GM12878 (cell line): ENCODE measurements at regions not wholly inside any gene's neighbourhood (a gene's known extent, or its start where the extent isn't known, plus 50 kb on each side); places are given as distances from the start of the nearest gene placed in this dataset.

Experiments used
- ATAC-seq: fragments of 200-7000 bp; cut with Tn5 transposase; 3 replicates; pipeline ENCODE4 v1.9.1; 2020; ENCODE audit warnings: mild to moderate bottlenecking, moderate library complexity
- BruUV-seq: library from RNA; stranded (reverse); fragments of 400-500 nt; replicated peaks from 2 replicates; lab custom pipeline; 2021; lab: Mats Ljungman, UMichigan
- CTCF ChIA-PET: fragments of 300-600 bp; sonication (Branson Sonifier 250); formaldehyde crosslinking; extraction: SDS; loops from one replicate; lab custom pipeline; 2021; ENCODE audit warnings: inconsistent platforms; lab: Yijun Ruan, JAX
- POLR2A ChIA-PET: fragments of 350-600 bp; formaldehyde crosslinking; extraction: SDS; loops from one replicate; lab custom pipeline; 2021; ENCODE audit warnings: inconsistent platforms; lab: Charles Lee
- RAD21 ChIA-PET: fragments of 300-600 bp; sonication (Branson Sonifier 250); formaldehyde crosslinking; loops from one replicate; lab custom pipeline; 2023; ENCODE audit warnings: antibody characterized with exemption; ENCODE audit not compliant: unreplicated experiment; lab: Charles Lee
- SMC1A ChIA-PET: fragments of 300-600 bp; sonication (Branson Sonifier 250); formaldehyde crosslinking; loops from one replicate; lab custom pipeline; 2023; ENCODE audit not compliant: unreplicated experiment, uncharacterized antibody; lab: Charles Lee
- DNase-seq: peaks from one replicate; pipeline ENCODE4 v3.0.0-alpha.2; 2011; ENCODE audit warnings: low read depth, low spot score
- FAIRE-seq: peaks from 3 replicates; lab custom pipeline; 2011; peaks lifted over from hg19 to GRCh38; lab: Jason Lieb, UNC
- H2AFZ ChIP-seq: 2 replicates; pipeline ENCODE4 v1.6.0; 2011; ENCODE audit warnings: low read depth, low read length, control low read depth; ENCODE audit not compliant: control insufficient read depth
- H3K27ac ChIP-seq: 2 replicates; pipeline ENCODE4 v1.5.1; 2011; ENCODE audit warnings: control low read depth; ENCODE audit not compliant: control insufficient read depth, insufficient read depth
- H3K27me3 ChIP-seq, 2 experiments: replicated peaks in 1 of 2; 2 replicates each; pipeline versions ENCODE4 v1.6.0 to v1.6.1; 2011; ENCODE audit warnings: low read length in 1 of 2; ENCODE audit not compliant: control insufficient read depth in 2 of 2, insufficient read depth in 2 of 2
- H3K36me3 ChIP-seq, 2 experiments: 2 replicates each; pipeline ENCODE4 v1.5.1; 2011; ENCODE audit warnings: low read length in 1 of 2; ENCODE audit not compliant: control insufficient read depth in 2 of 2, insufficient read depth in 2 of 2
- H3K4me1 ChIP-seq: 2 replicates; pipeline ENCODE4 v1.6.1; 2011; ENCODE audit warnings: mild to moderate bottlenecking, low read length, moderate library complexity, mixed read lengths; ENCODE audit not compliant: control insufficient read depth, insufficient read depth
- H3K4me2 ChIP-seq: 2 replicates; pipeline ENCODE4 v1.6.0; 2011; ENCODE audit warnings: control low read depth; ENCODE audit not compliant: control insufficient read depth, insufficient read depth
- H3K4me3 ChIP-seq: fragments of 200-600 bp; sonication (generic); 2 replicates; pipeline ENCODE4 v1.5.1; 2016
- H3K79me2 ChIP-seq: 2 replicates; pipeline ENCODE4 v1.6.0; 2011; ENCODE audit warnings: low read length; ENCODE audit not compliant: control insufficient read depth, insufficient read depth
- H3K9ac ChIP-seq: 2 replicates; pipeline ENCODE4 v1.8.0; 2011; ENCODE audit warnings: low read length, control low read depth, mixed read lengths; ENCODE audit not compliant: control insufficient read depth, insufficient read depth
- H3K9me3 ChIP-seq: replicated peaks from 3 replicates; pipeline ENCODE4 v1.5.1; 2011; ENCODE audit warnings: mild to moderate bottlenecking, low read length; ENCODE audit not compliant: control insufficient read depth, insufficient read depth
- H4K20me1 ChIP-seq: 2 replicates; pipeline ENCODE4 v1.6.0; 2011; ENCODE audit not compliant: control insufficient read depth, insufficient read depth
- GATAD2B ChIP-seq: fragments of 450-650 bp; conservative IDR thresholded peaks from 2 replicates; pipeline ENCODE4 v1.6.1; 2017; ENCODE audit warnings: low read depth, mild to moderate bottlenecking, moderate library complexity
- HDAC6 ChIP-seq: fragments of 200-600 bp; sonication (generic); IDR thresholded peaks from one replicate; pipeline ENCODE4 v1.8.0; 2017; ENCODE audit warnings: antibody characterized with exemption; ENCODE audit not compliant: unreplicated experiment
- HDGF ChIP-seq: fragments of 450-650 bp; IDR thresholded peaks from 2 replicates; pipeline ENCODE4 v1.6.1; 2016; ENCODE audit warnings: antibody characterized with exemption
- NR2C1 ChIP-seq: fragments of 450-650 bp; IDR thresholded peaks from 2 replicates; pipeline ENCODE4 v1.6.1; 2017; ENCODE audit warnings: antibody characterized with exemption, mild to moderate bottlenecking, moderate library complexity
- RAD21 ChIP-seq: IDR thresholded peaks from 2 replicates; pipeline ENCODE4 v1.6.1; 2011; ENCODE audit warnings: mild to moderate bottlenecking, low read depth, low read length, moderate library complexity; ENCODE audit not compliant: insufficient read depth
- SMAD5 ChIP-seq: IDR thresholded peaks from 2 replicates; pipeline ENCODE4 v1.6.1; 2016; ENCODE audit warnings: antibody characterized with exemption, low read depth
- SMARCA5 ChIP-seq: fragments of 450-650 bp; IDR thresholded peaks from 2 replicates; pipeline ENCODE4 v1.6.1; 2017; ENCODE audit warnings: mild to moderate bottlenecking
- SMC3 ChIP-seq: IDR thresholded peaks from 2 replicates; pipeline ENCODE4 v1.6.1; 2011; ENCODE audit warnings: low read length, improper control_type of control experiment, borderline replicate concordance
- TARDBP ChIP-seq: IDR thresholded peaks from 2 replicates; pipeline ENCODE4 v1.6.1; 2016; ENCODE audit warnings: borderline replicate concordance
- ZBED1 ChIP-seq: IDR thresholded peaks from 2 replicates; pipeline ENCODE4 v1.6.1; 2016; ENCODE audit warnings: borderline replicate concordance
- WGBS: methylation state at CpG from one replicate; pipeline ENCODE4 v1.1.6; 2016; ENCODE audit warnings: low lambda C conversion rate; ENCODE audit not compliant: insufficient replicate concordance, insufficient coverage; ENCODE audit errors: missing lambda C conversion rate; 5-methylcytosine and 5-hydroxymethylcytosine counted together
- in situ Hi-C: fragments of 300-500 bp; cut with MboI; formaldehyde crosslinking; loops from 9 replicates; pipeline ENCODE4 v1.14.3; 2018; ENCODE audit warnings: mixed read lengths
- intact Hi-C: fragments of 100-400 bp; cut with micrococcal nuclease; formaldehyde crosslinking; loops from one replicate; pipeline ENCODE4 v1.14.2; 2022; ENCODE audit not compliant: unreplicated experiment

DNA sequence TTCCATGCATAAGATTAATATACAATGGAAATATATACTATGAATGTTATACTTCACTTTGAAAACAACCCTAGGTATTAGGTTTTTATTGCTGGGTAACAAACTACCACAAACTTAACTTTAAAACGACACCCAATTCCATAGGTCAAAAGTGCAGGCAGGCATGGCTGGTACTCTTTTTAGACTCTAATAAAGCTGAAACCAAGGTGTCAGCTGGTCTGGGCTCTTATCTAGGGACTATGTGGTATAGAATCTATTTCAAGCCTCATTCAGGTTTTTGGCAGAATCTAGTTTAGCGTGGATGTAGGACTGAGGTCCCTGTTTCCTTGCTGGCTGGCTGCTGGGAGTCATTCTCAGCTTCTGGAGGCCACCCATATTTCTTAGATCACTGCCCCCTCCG, 65.0 kb upstream of the TMEM168 start:
- no peak for TF ChIP-seq SMARCA5
- H3K4me1 ChIP-seq, result no peaks in the 10 kb centered on the region
- H3K4me3 ChIP-seq, result no peak overlapping the region
- no peak overlapping the region for H3K9ac ChIP-seq
- WGBS, result 85% methylated on average over 3 of the region's 3 CpGs
- DNase-seq, result no peak
- H3K9me3 ChIP-seq, result no peaks in the 10 kb centered on the region
- no peak overlapping the region for H2AFZ ChIP-seq
- POLR2A ChIA-PET, result no interaction called here
- ATAC-seq, result no peak
- H3K27ac ChIP-seq, result no peak overlapping the region
- intact Hi-C loops, result no loop called here
- CTCF ChIA-PET, result interaction anchor here (0.8 to 1.6 kb wide), 4 partner anchors 10 to 44 kb away, joined by 3 to 7 read pairs (median 4); no protein-coding TSS in a partner anchor
- no peak for FAIRE-seq
- H4K20me1 ChIP-seq, result no peaks in the 10 kb centered on the region
- RAD21 ChIA-PET, result interaction anchor here (1.8 kb wide), 1 partner anchor 11 kb away, joined by 3 read pairs; no protein-coding TSS in a partner anchor
- H3K36me3 ChIP-seq, result no peaks in the 10 kb centered on the region; a peak in 1 of 4 replicates
- no TSS peak for BruUV-seq
- H3K79me2 ChIP-seq, result no peaks in the 10 kb centered on the region
- no peaks in the 10 kb centered on the region for H3K27me3 ChIP-seq
- SMC1A ChIA-PET, result interaction anchor here (1.0 kb wide), 1 partner anchor 10 kb away, joined by 3 read pairs; no protein-coding TSS in a partner anchor
- in situ Hi-C loops, result no loop called here
- no peak overlapping the region for H3K4me2 ChIP-seq

GRCh38 chr7:112854169-112854568, 64.0 kb upstream of the TMEM168 start:
- Histone ChIP-seq H3K27ac (no peak overlapping the region), H3K9ac (no peak overlapping the region), H3K36me3 (no peaks in the 10 kb centered on the region; a peak in 1 of 4 replicates), H3K4me1 (no peaks in the 10 kb centered on the region), H3K79me2 (no peaks in the 10 kb centered on the region), H3K4me3 (no peak overlapping the region), H4K20me1 (no peaks in the 10 kb centered on the region), H2AFZ (no peak overlapping the region), H3K27me3 (no peaks in the 10 kb centered on the region), H3K9me3 (no peaks in the 10 kb centered on the region), H3K4me2 (no peak overlapping the region)
- POLR2A ChIA-PET, result no interaction called here
- CTCF ChIA-PET, result interaction anchor here (0.8 to 1.6 kb wide), 5 partner anchors 9 to 45 kb away, joined by 3 to 7 read pairs (median 3); no protein-coding TSS in a partner anchor
- SMC1A ChIA-PET, result interaction anchor here (0.9 to 1.0 kb wide), 3 partner anchors 9 to 22 kb away, joined by 3 to 4 read pairs (median 3); no protein-coding TSS in a partner anchor
- no peak for FAIRE-seq
- BruUV-seq, result no TSS peak
- no peak for ATAC-seq
- intact Hi-C loops (no loop called here), in situ Hi-C loops (no loop called here)
- RAD21 ChIA-PET, result interaction anchor here (1.8 kb wide), 1 partner anchor 12 kb away, joined by 3 read pairs; no protein-coding TSS in a partner anchor
- DNase-seq, result no peak
- TF ChIP-seq SMAD5 (no peak), HDGF (no peak), RAD21 (no peak), NR2C1 (no peak), TARDBP (no peak), HDAC6 (no peak), SMC3 (no peak), GATAD2B (no peak), ZBED1 (no peak)
